Breast epithelium (tissue), 4 donors: ENCODE measurements at regions not wholly inside any gene's neighbourhood (a gene's known extent, or its start where the extent isn't known, plus 50 kb on each side); places are given as distances from the start of the nearest gene placed in this dataset.

Experiments used
- DNase-seq, 2 donors: peaks; one replicate each; pipeline ENCODE4 v3.0.0-alpha.2; 2019; ENCODE audit warnings: low spot score in 2 of 2
- H3K27ac ChIP-seq, 2 donors: fragments of 200-600 bp; sonication (generic) in 1 of 2; one replicate each; pipeline ENCODE4 v1.5.1; 2016 to 2019; ENCODE audit warnings: mild to moderate bottlenecking in 1 of 2
- H3K27me3 ChIP-seq, 2 donors: fragments of 200-600 bp; sonication (generic) in 1 of 2; one replicate each; pipeline versions ENCODE4 v1.5.1 to v1.6.0; 2017 to 2019; ENCODE audit warnings: control low read depth in 1 of 2, mild to moderate bottlenecking in 1 of 2
- H3K36me3 ChIP-seq: fragments of 200-600 bp; one replicate; pipeline ENCODE4 v1.5.1; 2019
- H3K4me1 ChIP-seq, 2 donors: fragments of 200-600 bp; sonication (generic); one replicate each; pipeline ENCODE4 v1.5.1; 2016 to 2019; ENCODE audit warnings: control low read depth in 1 of 2
- H3K4me3 ChIP-seq, 3 donors: fragments of 200-600 bp; sonication (generic); 1 replicate in 2 of 3; 2 replicates in 1 of 3; pipeline ENCODE4 v1.5.1; 2016 to 2019; ENCODE audit warnings: mild to moderate bottlenecking in 3 of 3, moderate library complexity in 2 of 3
- H3K9me3 ChIP-seq, 2 donors: fragments of 200-600 bp; sonication (generic) in 1 of 2; one replicate each; pipeline ENCODE4 v1.5.1; 2016 to 2019; ENCODE audit warnings: control low read depth in 1 of 2
- CTCF ChIP-seq, 3 donors: fragments of 450-650 bp; IDR thresholded peaks; one replicate each; pipeline ENCODE4 v1.5.1; 2016 to 2017; ENCODE audit warnings: antibody characterized with exemption in 3 of 3, mild to moderate bottlenecking in 3 of 3, moderate library complexity in 3 of 3
- POLR2A ChIP-seq: fragments of 450-650 bp; IDR thresholded peaks from one replicate; pipeline ENCODE4 v1.6.1; 2016; ENCODE audit warnings: antibody characterized with exemption, mild to moderate bottlenecking, moderate library complexity
- POLR2AphosphoS5 ChIP-seq, 3 donors: sonication (generic); formaldehyde crosslinking; IDR thresholded peaks; one replicate each; pipeline ENCODE4 v1.6.1; 2017; ENCODE audit warnings: antibody characterized with exemption in 3 of 3
- intact Hi-C: fragments of 100-400 bp; cut with DNase I; formaldehyde crosslinking; loops from one replicate; pipeline ENCODE4 v1.15.1; 2023; ENCODE audit warnings: low total_unique reads

- no peak overlapping the region for H3K4me3 ChIP-seq
- DNase-seq: no peak
- H3K9me3 ChIP-seq: no peaks in the 10 kb centered on the region
- no peaks in the 10 kb centered on the region for H3K4me1 ChIP-seq
- intact Hi-C loops: no loop called here
- no peaks in the 10 kb centered on the region for H3K36me3 ChIP-seq
- no peak overlapping the region for H3K27ac ChIP-seq
- H3K27me3 ChIP-seq: no peaks in the 10 kb centered on the region
- TF ChIP-seq POLR2AphosphoS5 (IDR thresholded peaks at IDR 0.05) (no peak), POLR2A (no peak), CTCF (IDR thresholded peaks at IDR 0.05) (no peak)
Measured at GRCh38 chr17:71399221-71399620, 721.6 kb upstream of the SOX9 start.

- DNase-seq: no peak
- Histone ChIP-seq H3K27ac (no peak overlapping the region), H3K4me3 (no peak overlapping the region), H3K9me3 (no peaks in the 10 kb centered on the region), H3K4me1 (no peaks in the 10 kb centered on the region), H3K36me3 (no peaks in the 10 kb centered on the region), H3K27me3 (no peaks in the 10 kb centered on the region)
- intact Hi-C loops: no loop called here
- TF ChIP-seq POLR2AphosphoS5 (IDR thresholded peaks at IDR 0.05) (no peak), CTCF (IDR thresholded peaks at IDR 0.05) (no peak), POLR2A (no peak)
Measured at GRCh38 chr17:71399649-71400048, 721.2 kb upstream of the SOX9 start.

- intact Hi-C loops: no loop called here
- TF ChIP-seq POLR2A (no peak), CTCF (IDR thresholded peaks at IDR 0.05) (no peak), POLR2AphosphoS5 (IDR thresholded peaks at IDR 0.05) (no peak)
- H3K36me3 ChIP-seq: no peaks in the 10 kb centered on the region
- H3K9me3 ChIP-seq: no peaks in the 10 kb centered on the region
- no peak overlapping the region for H3K27ac ChIP-seq
- H3K4me1 ChIP-seq: no peaks in the 10 kb centered on the region
- H3K27me3 ChIP-seq: no peaks in the 10 kb centered on the region
- no peak overlapping the region for H3K4me3 ChIP-seq
- DNase-seq: no peak
Measured at GRCh38 chr17:71402007-71402406, 718.8 kb upstream of the SOX9 start.

- peak overlapping the region; percentile 25 to 34 for H3K27ac ChIP-seq
- intact Hi-C loops: no loop called here
- H3K27me3 ChIP-seq: no peaks in the 10 kb centered on the region
- H3K9me3 ChIP-seq: no peaks in the 10 kb centered on the region
- H3K36me3 ChIP-seq: no peaks in the 10 kb centered on the region
- H3K4me1 ChIP-seq: no peaks in the 10 kb centered on the region
- no peak for TF ChIP-seq POLR2AphosphoS5 (IDR thresholded peaks at IDR 0.05)
- no peak for TF ChIP-seq POLR2A
- no peak for TF ChIP-seq CTCF (IDR thresholded peaks at IDR 0.05)
- H3K4me3 ChIP-seq: no peak overlapping the region
- DNase-seq: no peak
Measured at GRCh38 chr17:71402661-71403141, 718.1 kb upstream of the SOX9 start.

- H3K9me3 ChIP-seq: no peaks in the 10 kb centered on the region
- intact Hi-C loops: no loop called here
- no peak overlapping the region for H3K4me3 ChIP-seq
- H3K4me1 ChIP-seq: no peaks in the 10 kb centered on the region
- no peak overlapping the region for H3K27ac ChIP-seq
- no peaks in the 10 kb centered on the region for H3K27me3 ChIP-seq
- no peak for DNase-seq
- no peak for TF ChIP-seq CTCF (IDR thresholded peaks at IDR 0.05)
- TF ChIP-seq POLR2AphosphoS5 (IDR thresholded peaks at IDR 0.05): no peak
- TF ChIP-seq POLR2A: no peak
- no peaks in the 10 kb centered on the region for H3K36me3 ChIP-seq
Measured at GRCh38 chr17:71405101-71405500, 715.7 kb upstream of the SOX9 start.
